EL (cell line): ENCODE measurements at regions not wholly inside any gene's neighbourhood (a gene's known extent, or its start where the extent isn't known, plus 50 kb on each side); places are given as distances from the start of the nearest gene placed in this dataset.

Experiments used
- DNase-seq: peaks from one replicate; pipeline ENCODE4 v3.0.0-alpha.2; 2016

DNA sequence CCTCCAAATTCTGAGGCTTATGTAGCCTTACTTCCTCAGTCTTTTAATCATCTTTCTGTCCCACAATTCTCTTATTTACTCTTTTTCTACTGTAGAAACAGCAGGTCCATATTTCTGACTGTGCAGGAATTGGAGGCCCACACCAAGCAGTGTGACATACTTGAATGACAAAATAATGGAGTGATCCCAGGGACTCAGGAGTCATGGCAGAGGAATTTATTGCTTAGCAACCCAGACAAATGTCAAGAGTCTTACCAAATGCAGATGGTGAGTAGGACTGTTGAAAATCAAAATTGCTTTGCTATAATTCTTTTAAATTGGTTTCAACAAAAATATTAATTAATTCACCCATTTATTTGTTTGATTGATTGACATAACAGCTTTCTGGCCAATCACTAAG lies 59.9 kb downstream of the HTR1B start:
- peak; percentile 71 for DNase-seq

- peak; percentile 19 for DNase-seq
Measured at GRCh38 chr6:77401231-77401630, 62.1 kb downstream of the HTR1B start.

- no peak for DNase-seq
Measured at GRCh38 chr6:77397561-77397960, 65.7 kb downstream of the HTR1B start.

GRCh38 chr6:77389402-77389801 lies 73.9 kb downstream of the HTR1B start:
- DNase-seq: no peak

- no peak for DNase-seq
Measured at GRCh38 chr6:77383026-77383425, 80.3 kb downstream of the HTR1B start.

- no peak for DNase-seq
Measured at GRCh38 chr6:77373955-77374354, 89.3 kb downstream of the HTR1B start.

DNA sequence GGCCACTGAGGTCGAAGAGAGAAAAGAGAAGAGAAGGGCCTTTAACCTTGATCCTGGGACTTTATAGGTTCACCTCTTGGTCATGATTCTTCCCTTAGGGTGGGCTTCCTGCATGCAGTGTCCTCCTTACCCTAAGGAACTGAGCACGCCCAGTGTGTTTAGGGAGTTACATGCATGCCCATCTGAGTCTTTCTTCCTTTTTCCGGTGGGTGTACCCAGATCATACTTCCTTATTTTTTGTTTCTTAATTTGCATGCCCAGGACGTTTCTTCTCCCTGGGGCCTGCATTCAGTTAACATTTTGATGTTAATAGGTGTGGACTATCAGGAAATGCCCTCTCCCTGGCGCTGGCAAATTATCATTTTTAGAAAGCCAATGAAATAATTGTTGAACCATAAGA lies 91.5 kb downstream of the HTR1B start:
- no peak for DNase-seq

DNA sequence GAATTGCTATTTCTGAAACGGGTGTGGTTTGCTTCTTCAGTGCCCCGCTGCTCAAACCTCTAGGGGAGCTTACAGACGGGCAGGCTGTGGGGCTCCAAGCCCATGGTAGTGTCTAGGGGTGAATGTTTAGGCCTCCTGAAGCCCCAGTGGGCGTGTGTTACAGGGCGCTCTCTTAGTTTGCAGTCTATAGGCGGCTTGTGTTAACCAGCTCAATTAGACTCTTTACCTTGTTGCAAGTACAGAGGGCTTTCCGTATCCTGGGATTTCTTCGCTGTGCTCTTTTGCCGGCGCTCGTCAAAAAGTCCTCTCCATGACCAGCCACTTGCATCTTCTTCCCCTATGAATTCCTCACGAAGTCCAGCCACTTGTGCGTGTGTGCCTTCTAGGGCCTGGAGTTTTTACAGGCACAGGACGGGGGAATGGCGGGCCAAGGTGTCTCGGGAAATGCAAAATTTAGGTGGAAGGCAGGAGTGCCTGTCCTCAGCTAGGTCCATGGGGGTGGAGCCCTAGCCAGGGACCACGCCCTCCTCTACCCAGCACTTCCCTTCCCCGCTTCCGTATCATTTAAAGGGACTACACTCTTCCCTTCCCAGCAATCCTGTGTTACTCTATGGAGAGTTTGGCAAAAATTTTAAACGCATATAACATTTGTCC lies 94.5 kb downstream of the HTR1B start:
- peak; percentile 72 for DNase-seq

GRCh38 chr6:77366798-77367197 lies 96.5 kb downstream of the HTR1B start:
- no peak for DNase-seq

GRCh38 chr6:77363702-77364101 lies 99.6 kb downstream of the HTR1B start:
- no peak for DNase-seq

DNA sequence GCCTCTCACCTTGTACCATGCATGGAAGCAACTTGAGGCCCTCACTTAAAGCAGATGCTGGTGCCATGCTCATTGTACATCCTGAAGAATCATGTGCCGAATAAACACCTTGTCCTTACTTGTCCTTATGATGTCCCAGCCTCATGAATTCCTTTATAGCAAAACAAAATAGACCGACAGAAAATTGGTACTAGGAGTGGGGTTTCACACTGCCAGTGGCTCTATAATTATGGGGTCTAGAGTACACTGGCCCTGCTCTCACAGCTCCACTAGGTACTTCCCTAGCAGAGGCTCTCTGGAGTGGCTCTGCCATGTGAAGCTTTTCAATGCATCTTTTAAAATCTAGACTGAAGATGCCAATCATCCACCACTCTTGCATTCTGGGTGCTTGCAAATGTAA lies 101.2 kb downstream of the HTR1B start:
- DNase-seq: no peak

- peak; percentile 31 for DNase-seq
Measured at GRCh38 chr6:77361018-77361417, 102.3 kb downstream of the HTR1B start.

DNA sequence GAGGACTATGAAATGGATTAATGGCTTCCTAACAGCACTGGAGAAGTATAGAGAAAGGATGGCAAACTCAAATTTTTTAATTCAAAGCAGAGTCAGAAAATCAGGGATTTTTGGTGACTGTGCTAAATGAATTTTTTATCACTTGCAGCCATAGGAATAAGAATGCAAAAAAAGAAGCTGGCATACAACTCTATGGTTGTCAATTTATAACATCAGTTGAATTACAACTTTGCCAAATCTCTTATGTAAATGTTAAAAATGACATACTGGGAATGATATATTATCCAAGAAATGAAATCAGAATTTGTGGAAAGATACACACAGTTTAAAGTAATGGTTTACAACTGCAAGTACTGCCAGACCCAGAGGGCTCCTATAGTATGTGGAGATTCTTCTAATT lies 106.5 kb downstream of the HTR1B start:
- DNase-seq: no peak

- no peak for DNase-seq
Measured at GRCh38 chr6:77354581-77354980, 108.7 kb downstream of the HTR1B start.

DNA sequence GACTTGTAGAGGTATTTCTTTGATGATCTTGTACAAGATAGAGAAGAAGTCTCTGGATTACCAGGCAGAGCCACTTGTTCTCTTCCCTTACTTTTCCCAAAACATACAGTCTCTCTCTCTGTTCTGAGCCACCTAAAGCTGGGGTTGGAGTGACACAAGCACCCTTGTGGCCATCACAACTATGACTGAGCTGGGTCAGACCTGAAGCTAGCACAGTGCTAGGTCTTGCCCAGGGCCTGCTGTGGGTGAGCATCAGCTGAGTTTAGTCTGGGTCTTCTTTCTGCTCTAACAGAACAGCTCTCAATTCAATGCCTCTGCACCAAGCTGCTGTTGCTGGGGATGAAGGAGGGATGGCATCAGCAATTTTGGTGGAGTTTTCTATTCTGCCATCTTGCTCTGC lies 110.2 kb downstream of the HTR1B start:
- DNase-seq: no peak

DNA sequence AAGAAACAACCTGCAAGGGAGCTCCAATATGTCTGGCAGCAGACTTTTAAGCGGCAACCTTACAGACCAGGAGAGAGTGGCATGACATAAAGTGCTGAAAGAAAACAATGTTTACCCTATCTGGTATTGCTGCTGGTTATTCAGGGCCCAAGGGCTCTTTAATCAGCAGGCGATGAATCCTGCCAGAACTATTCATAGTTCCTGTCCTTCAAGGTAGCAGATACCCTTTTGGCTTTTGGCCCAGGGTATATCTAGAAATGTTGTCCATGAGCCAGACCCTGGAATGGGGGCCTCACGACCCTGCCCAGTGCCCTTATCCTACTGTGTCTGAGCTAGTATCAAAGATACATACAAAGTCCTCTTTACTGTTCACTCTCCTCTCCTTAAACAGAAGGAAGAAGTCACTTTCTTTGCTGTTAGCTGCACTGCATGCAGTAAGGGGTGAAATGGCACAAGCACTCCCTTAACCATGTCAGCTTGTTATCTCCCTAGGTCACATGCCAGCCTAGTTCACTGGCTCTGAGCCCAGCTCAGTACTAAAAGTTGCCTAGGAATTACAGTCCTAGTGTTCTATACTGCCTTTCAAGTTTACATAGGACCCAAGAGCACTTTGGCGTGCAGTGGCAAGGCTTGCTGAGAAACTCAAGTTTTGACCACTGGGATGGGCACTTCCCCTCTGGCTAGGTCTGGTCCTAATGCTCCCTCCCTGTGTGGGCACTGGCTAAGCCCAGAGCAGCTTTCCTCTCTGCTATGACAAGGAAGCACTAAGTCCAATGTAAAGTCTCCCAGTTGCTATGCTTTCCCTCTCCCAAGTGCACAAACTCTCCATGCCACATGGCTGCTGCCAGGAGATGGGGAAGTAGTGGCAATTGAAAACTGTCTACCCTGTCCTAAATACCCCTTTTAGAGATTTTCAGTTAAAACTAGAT lies 122.0 kb downstream of the HTR1B start:
- DNase-seq: peak; percentile 8

DNA sequence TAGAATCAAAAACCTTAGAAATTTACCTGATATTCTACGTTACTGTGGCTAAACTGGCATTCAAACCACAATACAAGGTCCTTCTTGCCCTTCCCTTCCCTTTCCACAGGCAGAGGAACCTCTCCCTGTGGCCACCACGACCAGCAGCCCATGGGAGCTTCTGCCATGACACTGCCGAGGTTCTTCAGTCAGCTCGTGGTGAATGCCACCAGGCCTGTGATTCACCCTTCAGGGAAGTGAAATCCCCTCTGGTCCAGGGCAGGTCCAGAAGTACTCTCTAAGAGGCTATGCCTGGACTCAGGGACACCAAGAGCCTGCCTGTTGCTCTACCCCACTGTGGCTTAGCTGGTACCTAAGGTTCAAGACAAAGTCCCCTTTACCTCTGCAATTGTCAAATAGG lies 123.0 kb downstream of the HTR1B start:
- DNase-seq: no peak

- no peak for DNase-seq
Measured at GRCh38 chr6:77339926-77340325, 123.4 kb downstream of the HTR1B start.

DNA sequence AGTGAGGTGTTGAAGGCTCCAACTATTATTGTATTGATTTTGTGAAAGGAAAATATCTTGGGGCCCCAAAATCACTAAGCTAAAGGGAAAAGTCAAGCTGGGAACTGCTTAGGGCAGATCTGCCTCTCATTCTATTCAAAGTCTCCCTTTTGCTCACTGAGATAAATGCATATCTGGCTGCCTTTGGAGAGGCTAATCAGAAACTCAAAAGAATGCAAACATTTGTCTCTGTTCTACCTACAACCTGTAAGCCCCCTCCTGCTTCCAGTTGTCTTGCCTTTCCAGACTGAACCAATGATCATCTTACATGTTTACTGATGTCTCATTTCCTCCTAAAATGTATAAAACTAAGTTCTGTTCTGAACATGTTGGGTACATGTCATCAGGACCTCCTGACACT lies 125.9 kb downstream of the HTR1B start:
- no peak for DNase-seq

DNA sequence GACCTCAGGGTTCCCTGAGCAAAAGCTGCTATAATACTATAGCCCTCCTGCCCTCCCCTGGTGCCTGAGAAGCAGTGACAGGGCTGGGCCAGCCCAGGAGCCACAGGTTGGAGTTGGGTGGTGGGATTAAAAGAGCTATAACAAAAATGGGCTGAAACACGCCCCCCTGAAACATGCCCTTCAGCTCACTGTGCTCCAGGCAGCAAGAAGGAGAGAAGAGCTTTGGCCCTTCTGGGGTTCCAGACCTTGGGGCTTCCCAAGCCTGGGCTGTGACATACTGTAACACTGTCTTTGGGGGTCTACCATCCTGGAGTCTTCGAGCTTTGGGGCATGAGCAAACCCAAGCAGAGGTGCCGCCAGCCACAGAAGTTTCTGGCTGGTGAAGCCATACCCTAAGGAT lies 129.2 kb downstream of the HTR1B start:
- DNase-seq: no peak

DNA sequence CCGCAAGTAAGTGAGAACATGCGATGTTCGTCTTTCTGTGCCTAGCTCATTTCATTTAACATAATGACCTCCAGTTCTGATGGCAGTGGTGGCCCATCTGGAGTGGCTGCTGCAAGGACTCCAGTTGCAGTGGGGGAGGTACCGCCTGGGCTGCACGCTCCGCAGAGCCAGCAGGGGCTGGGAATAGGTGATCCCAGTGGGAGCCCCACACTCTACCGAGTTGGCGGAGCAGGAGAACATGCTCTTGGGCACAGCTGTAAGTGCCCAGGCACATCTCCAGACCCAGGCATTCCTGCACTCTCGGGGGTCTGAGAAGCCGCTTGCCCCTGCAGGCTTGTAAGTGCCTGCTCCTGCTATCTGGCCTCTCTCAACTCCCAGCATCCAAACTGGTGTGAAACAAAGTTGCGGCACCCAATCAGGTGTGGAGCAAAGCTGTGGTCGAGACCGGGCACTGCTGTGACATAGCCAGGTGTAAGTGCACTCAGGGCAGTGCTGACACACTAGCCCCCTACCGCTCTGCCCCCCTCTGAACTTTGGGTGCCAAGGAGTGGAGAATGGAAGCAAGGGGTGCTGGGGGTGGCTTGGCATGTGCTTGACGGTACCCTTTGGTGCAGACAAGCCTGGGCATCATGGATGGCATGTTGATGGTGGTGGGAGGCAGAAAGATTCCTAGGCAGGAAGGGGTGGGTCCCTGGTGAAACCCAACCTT lies 130.2 kb downstream of the HTR1B start:
- DNase-seq: no peak

- DNase-seq: no peak
Measured at GRCh38 chr6:77326711-77327110, 136.6 kb downstream of the HTR1B start.

GRCh38 chr6:77326029-77326428 lies 137.3 kb downstream of the HTR1B start:
- peak; percentile 55 for DNase-seq

DNA sequence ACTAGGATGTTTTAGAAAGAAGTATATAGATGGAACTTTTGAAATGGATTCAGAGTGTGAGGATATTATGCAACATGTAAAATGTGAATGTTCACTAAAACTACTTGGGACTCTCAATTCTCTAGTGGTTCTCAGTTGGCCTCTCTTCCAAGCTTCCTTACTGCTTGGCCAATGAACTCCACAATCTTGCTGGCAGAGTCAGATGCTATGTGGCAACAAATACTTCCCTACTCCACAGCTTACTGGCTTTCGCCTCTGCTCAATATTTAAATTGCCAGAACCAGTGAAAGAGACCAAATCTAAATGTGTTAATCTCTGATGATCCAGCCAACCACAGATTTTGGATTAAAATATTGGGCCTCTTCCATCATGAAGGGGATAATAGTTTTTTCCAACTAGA lies 138.4 kb downstream of the HTR1B start:
- no peak for DNase-seq
